DMS 273 treated with DMSO at 0.1 percent for 48 hours (cell line): ENCODE measurements at regions not wholly inside any gene's neighbourhood (a gene's known extent, or its start where the extent isn't known, plus 50 kb on each side); places are given as distances from the start of the nearest gene placed in this dataset.

ENCODE experiments used
- DNase-seq: peaks from one replicate; lab custom pipeline; 2025; lab: John Stamatoyannopoulos, UW

GRCh38 chr5:144972317-144972716 is 801.6 kb downstream of the KCTD16 start:
- no peak for DNase-seq

- DNase-seq: no peak
Observed at GRCh38 chr5:144971108-144971850, 800.6 kb downstream of the KCTD16 start.

DNA sequence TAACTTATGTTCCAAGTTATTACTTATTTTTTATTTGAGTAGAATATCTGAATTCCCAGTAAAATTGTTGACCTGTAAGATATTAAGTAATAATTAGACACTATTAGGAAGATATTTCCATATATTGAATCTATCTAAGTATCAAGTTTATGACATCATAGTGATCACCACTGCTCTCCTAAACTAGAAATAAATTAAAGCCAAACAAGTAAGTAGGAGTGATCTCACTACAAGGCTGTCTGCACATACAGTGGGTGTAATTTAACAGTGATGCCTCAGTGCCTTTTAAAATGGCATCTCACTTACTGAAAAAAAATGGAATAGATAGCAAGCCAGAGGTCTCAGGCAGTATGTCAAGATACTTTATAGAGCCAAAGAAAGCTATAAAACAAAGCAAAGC is 789.6 kb downstream of the KCTD16 start:
- DNase-seq: no peak

GRCh38 chr5:144958002-144958401 is 787.3 kb downstream of the KCTD16 start:
- DNase-seq: no peak

DNA sequence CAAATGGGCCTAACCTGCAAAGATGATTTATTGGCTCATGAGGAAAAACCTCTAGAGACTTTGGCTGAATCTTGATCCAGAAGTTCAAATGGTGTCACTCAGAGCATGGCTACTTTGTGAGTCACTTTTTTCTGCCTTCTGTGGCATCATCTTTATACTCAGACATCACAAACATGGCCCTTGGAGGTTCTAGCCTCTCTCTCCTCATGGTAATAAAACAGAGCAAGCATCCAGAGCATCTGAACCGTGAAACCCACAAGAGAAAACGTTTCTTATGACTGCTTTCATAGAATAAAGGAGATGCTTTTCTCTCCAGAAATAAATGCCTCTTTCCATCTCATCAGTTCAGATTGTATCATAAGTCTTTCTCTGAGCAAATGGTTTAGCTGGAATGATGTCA is 780.3 kb downstream of the KCTD16 start:
- DNase-seq: no peak

DNA sequence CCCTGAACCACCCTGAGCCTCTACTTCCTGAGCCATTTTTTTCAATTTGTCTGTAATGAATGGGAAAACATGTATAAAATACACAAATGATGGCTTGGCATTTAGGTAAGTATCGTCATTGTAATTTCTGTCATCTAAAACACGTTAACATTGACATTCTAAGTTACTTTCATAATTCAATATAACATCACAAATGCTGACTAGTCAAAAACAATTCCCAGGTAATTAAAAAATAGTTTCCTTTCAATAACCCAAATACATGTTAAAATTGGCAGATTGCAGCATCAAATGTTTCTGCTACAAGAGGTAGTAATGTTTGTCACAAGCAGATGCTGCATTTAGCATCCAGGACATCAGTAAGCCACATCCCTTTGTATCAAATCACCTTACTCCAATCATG is 776.4 kb downstream of the KCTD16 start:
- DNase-seq: no peak

DNA sequence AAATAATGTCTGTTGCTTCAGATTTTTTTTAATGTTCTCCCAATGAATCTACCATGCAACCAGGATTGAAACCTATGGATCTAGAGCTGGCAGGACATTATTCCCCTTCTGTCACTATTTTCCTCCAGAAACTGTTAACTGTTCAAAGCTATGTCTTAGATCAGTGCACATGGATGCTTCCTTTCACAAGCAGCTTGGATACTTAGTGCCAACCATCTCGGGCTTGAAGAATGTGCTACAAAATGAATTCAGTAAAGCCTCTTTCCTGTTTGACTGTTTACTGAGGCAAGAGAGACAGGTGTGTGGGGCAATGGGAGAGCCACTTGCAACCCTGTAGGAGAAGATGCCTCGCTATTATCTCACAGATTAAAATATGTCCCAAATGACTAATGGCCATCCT is 774.8 kb downstream of the KCTD16 start:
- DNase-seq: no peak

DNA sequence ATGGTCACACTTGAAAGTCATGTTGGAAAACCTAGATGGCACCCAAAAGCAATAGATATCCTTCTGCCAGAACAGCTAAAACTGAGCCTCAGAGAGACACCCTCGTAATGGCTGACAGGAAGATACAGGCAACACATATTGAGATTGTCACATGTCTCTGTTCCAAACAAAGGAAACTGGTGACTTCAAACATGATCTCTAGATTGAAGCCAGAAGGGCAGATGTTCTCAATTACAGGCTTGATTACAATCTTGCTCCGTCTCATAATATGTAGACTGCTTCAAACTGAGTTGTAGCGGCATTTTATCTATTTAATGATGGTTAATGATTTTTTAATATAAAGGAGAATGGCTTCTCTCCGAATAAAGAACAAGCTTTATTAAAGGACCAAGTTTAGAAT is 774.3 kb downstream of the KCTD16 start:
- no peak for DNase-seq

DNA sequence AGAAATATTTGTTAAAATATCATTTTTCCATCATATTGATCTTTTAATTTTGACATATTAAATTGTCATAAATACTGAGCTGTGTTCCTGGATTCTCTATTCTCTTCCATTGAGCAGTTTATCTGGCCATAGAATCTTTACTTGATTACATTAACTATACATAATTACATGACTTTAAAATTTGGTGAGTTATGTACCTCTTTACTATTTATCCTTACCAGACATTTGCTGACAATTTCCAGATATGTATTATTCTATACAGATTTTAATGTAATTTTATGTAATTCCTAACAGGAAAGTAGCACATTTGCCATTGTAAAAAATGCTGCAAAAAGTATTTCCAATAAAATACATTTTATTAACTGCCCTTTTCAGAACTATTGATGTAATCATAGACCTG is 770.3 kb downstream of the KCTD16 start:
- DNase-seq: no peak

- no peak for DNase-seq
Observed at GRCh38 chr5:144918371-144918770, 747.7 kb downstream of the KCTD16 start.

DNA sequence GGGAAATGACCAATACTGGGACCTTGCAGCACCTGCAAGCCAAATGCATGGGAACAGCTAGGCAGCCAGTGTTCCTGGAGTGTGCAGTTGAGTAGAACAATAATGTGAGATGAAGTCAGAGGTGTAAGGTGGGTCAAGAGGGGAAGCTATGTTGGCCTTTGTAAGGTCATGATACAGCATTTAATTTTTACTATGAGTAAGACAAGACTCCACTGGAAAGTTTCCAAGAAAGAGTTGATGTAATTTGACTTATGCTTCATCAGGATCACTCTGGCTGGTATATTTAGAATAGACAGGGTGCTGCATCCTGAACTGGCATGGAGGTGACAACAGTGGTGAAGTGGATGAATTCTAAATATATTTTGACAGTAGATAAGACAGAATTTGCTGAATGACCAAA is 744.8 kb downstream of the KCTD16 start:
- DNase-seq: no peak

DNA sequence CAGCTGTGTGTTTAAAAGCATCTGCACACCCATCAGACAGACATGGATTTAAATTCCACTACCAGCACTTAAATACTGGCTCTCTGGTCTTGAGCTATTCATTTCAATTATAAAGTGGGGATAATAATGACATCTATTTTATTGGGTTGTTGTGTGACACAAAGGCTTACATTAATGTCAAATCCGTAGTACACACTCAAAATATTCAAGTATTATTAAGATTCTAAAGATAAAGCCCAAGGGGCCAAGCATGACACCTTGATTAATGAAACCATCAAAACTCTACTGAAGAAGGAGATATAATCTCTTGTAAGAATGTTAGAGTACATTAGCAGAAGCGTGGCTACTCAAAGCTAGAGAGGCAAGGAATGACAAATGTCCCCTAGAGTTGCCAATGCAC is 743.0 kb downstream of the KCTD16 start:
- no peak for DNase-seq

DNA sequence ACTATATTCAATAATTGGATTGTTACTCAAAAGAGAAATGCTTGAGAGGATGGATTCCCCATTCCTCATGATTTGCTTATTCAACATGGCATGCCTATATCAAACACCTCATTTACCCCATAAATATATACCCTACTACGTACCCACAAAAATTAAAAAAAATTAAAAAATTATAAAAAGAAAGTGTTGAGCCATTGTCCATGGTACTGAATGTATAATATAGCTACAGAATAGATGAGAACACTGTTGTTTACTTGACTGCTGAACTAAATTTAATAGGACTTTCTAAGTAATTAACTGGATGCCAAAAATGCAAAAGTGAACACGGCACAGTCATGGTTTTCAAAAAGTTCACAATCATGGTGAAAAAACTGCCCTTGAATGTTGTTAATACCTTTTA is 725.8 kb downstream of the KCTD16 start:
- no peak for DNase-seq

DNA sequence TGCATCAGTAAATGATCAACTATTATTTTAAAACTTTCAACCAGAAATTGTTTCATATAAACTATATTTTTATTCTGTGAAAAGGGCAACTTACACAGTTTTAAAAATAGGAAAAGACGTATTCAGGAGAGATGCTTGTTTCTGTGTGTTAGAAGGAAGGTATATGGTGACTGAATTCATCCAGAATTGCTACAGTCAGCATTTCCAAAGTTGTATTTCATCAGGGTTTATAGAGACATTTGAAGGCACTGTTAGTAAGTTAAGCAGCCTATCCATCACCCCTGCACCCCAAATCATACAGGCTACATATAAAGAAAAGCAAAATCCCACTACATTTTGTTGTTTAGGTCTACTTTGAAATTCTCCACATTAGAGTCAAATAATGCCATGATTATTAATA is 716.0 kb downstream of the KCTD16 start:
- DNase-seq: no peak

- no peak for DNase-seq
Observed at GRCh38 chr5:144882739-144883283, 712.1 kb downstream of the KCTD16 start.

DNA sequence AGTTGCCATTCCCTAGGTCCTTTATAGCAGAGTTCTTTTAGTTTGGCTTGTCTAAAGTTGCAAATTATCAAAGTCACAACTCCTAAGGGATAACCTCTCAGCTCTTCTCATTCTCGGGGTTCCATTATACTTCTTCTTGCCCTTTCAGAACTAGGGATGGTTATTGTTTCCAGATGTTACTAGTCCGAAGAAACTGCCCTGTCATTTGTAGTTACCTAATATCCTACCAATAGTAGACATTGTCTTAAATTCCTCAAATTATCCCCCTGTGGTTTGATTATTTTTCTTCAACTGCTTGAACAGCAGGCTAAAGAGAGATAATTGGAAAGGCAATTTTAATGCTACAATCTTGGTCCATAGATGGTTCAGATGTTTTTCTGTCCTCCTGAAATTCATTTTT is 709.8 kb downstream of the KCTD16 start:
- DNase-seq: no peak

- DNase-seq: no peak
Observed at GRCh38 chr5:144876990-144877389, 706.3 kb downstream of the KCTD16 start.

GRCh38 chr5:144873076-144873475 is 702.4 kb downstream of the KCTD16 start:
- no peak for DNase-seq

GRCh38 chr5:144864118-144864517 is 693.4 kb downstream of the KCTD16 start:
- no peak for DNase-seq

- DNase-seq: no peak
Observed at GRCh38 chr5:144857454-144857853, 686.8 kb downstream of the KCTD16 start.

DNA sequence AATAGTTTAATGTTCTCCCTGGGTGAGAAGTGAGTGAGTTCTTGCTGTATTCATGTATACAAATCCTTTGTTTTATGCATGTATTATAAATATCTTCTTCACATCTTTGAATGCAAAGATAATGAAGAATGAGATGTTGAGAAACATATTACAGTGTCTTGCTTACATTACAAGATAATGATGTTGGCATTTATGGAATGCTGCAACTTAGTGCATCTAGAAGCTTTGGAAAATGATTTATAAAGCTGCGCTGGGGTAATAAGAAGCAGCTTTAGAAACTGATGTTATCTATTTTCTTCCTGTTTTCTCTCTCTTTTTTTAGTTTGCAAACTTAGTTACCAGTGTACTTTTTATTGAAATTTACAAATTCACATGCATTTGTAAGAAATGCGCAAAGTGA is 673.4 kb downstream of the KCTD16 start:
- DNase-seq: no peak

DNA sequence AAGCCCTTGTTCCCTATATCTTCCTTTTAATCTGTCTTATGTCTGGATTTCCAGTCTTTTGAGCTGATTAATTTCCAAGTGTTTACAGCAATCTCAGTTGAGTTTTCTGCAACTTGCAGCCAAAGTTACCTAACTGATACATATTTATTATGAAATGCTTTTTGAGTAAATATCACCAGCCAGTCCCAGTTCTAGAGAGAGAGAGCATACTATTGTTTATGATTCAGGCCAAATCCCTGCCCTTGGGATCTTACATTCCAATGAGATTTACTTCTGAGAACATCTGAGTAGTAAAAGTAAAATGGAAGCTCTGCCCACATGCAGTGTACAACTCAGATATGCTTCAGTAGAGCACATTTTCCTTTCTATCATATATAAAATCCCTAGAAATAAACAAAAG is 661.7 kb downstream of the KCTD16 start:
- DNase-seq: no peak

DNA sequence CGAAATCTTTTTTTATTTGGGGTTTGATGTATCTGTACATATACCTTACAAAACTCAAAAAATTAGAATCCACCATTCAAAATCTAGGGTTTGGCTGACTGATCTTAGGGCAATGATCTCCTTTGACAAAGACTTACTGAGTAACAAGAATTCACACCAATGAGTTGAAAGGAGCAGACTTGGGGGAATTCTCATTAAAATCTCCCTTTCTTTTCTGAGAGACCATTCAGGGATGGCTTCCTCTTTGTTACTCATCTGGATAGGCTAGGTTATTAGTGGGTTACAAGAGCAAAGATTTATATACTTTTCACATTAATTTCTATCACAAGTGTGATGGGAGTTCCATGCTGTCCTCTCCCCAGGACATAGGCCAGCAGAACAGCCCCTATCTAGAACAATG is 661.0 kb downstream of the KCTD16 start:
- DNase-seq: no peak

DNA sequence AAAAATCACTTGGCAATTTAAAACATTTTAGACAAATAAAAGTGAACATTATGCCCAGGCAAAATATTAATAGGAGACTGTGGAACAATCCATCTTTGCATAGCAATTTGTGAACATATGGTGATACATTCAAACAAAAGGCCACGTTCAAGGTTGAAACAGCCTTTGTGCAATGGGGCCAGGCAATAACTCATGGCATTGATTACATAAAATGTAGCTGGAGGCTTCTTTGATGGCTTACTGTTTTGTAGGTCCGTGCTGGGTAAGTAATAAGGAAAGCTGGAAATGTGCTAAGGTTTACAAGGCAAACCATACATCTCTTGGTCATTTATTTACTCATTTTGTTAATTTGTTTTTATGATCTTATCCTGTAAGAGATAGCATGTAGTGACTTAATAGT is 651.8 kb downstream of the KCTD16 start:
- DNase-seq: no peak
